Gastrocnemius medialis (tissue), 4 donors: ENCODE measurements at regions not wholly inside any gene's neighbourhood (a gene's known extent, or its start where the extent isn't known, plus 50 kb on each side); places are given as distances from the start of the nearest gene placed in this dataset.
"Not testable (repeated sequence)": the region's sequence is repeated elsewhere in the genome, so short reads cannot be mapped to it uniquely, and the experiment has no call there.

Experiments used
- ATAC-seq, 2 donors: fragments of 150-250 bp; one replicate each; pipeline ENCODE4 v1.9.1; 2016
- DNase-seq, 2 donors: peaks; one replicate each; pipeline ENCODE4 v3.0.0-alpha.2; 2019
- H3K27ac ChIP-seq, 4 donors: fragments of 200-600 bp; sonication (generic); 1 replicate in 1 of 4; 2 replicates in 3 of 4; pipeline ENCODE4 v1.5.1; 2016 to 2018; ENCODE audit warnings: mild to moderate bottlenecking in 2 of 4, moderate library complexity in 1 of 4
- H3K27me3 ChIP-seq, 3 donors: fragments of 200-600 bp; sonication (generic) in 2 of 3; 1 replicate in 1 of 3; 2 replicates in 2 of 3; pipeline versions ENCODE4 v1.5.1 to v1.6.0; 2016 to 2019; ENCODE audit warnings: mild to moderate bottlenecking in 1 of 3, moderate library complexity in 1 of 3
- H3K36me3 ChIP-seq, 2 donors: fragments of 200-600 bp; sonication (generic) in 1 of 2; one replicate each; pipeline ENCODE4 v1.5.1; 2017 to 2018
- H3K4me1 ChIP-seq, 2 donors: fragments of 200-600 bp; sonication (generic) in 1 of 2; one replicate each; pipeline ENCODE4 v1.5.1; 2016 to 2017; ENCODE audit warnings: mild to moderate bottlenecking in 2 of 2
- H3K4me3 ChIP-seq, 4 donors: fragments of 200-600 bp; sonication (generic) in 3 of 4; 1 replicate in 1 of 4; 2 replicates in 3 of 4; pipeline ENCODE4 v1.5.1; 2016 to 2019; ENCODE audit warnings: mild to moderate bottlenecking in 2 of 4
- H3K9me3 ChIP-seq, 3 donors: fragments of 200-600 bp; sonication (generic) in 2 of 3; 1 replicate in 1 of 3; 2 replicates in 2 of 3; pipeline ENCODE4 v1.5.1; 2016 to 2019
- CTCF ChIP-seq, 5 experiments: fragments of 450-650 bp in 3 of 5; fragments of 200-600 bp in 2 of 5; sonication (generic) in 2 of 5; IDR thresholded peaks in 4 of 5; conservative IDR thresholded peaks in 1 of 5; 1 replicate in 4 of 5; 2 replicates in 1 of 5; pipeline ENCODE4 v1.5.1; 2016 to 2019; ENCODE audit warnings: antibody characterized with exemption in 5 of 5, mild to moderate bottlenecking in 3 of 5, moderate library complexity in 3 of 5
- POLR2A ChIP-seq, 2 donors: fragments of 450-650 bp; IDR thresholded peaks; one replicate each; pipeline ENCODE4 v1.6.1; 2017; ENCODE audit warnings: antibody characterized with exemption in 2 of 2, mild to moderate bottlenecking in 2 of 2, moderate library complexity in 2 of 2
- in situ Hi-C, 4 donors: fragments of 200-750 bp; cut with MboI; loops; one replicate each; pipeline versions ENCODE4 v1.15.0 to v1.8.0; 2017; ENCODE audit warnings: low sequenced_read_pairs in 4 of 4
- intact Hi-C: fragments of 100-400 bp; cut with DNase I; formaldehyde crosslinking; loops from one replicate; pipeline ENCODE4 v1.15.1; 2023; ENCODE audit warnings: low total_unique reads

- Histone ChIP-seq H3K4me1 (no peaks in the 10 kb centered on the region), H3K9me3 (no peaks in the 10 kb centered on the region), H3K4me3 (no peak overlapping the region), H3K27ac (no peak overlapping the region), H3K36me3 (no peaks in the 10 kb centered on the region), H3K27me3 (no peaks in the 10 kb centered on the region)
- DNase-seq (no peak), ATAC-seq (no peak)
- intact Hi-C loops (no loop called here), in situ Hi-C loops (no loop called here)
- no peak for TF ChIP-seq CTCF (IDR thresholded peaks at IDR 0.05 in 4 of 5, conservative IDR thresholded peaks at IDR 0.05 in 1 of 5)
- no peak for TF ChIP-seq POLR2A (IDR thresholded peaks at IDR 0.05)
These were observed 113.4 kb downstream of the RTP5 start for GRCh38 chr2:241982706-241983570.

DNA sequence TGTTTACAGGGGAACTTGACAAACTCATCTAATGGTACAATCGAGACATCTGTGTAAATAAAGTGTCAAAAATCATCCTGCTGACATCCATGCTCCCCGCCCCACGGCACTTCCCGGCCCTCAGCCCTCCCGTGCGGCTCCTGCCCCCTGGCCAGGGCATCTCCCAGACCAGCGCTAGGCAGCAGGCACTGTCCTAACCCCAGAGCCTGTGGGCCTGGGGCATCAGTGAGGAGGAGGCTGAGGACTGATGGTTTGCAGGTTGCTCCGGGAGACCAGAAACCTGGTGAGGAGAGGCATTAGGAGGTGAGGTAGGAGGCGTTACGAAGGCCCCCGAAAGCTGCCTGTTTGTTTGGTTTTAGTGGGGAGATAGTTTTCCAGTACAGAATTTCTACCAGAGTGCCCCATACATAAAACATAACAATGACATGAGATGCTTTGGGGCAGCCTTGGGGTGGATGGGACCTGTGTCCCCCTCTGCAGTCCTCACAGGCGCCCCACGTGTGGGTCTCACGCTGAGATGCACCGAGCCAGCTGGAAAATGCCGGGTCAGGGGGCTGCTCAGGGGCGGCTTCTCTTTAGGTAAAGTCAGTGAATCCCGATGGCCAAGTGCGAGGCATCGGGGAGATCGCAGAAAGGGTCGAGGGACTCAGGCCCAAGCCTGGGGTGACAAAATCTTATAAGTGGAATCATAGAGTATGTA lies 114.2 kb downstream of the RTP5 start:
- DNase-seq, result no peak
- Histone ChIP-seq H3K36me3 (no peaks in the 10 kb centered on the region), H3K4me1 (no peaks in the 10 kb centered on the region), H3K27me3 (no peaks in the 10 kb centered on the region), H3K27ac (no peak overlapping the region), H3K9me3 (no peaks in the 10 kb centered on the region), H3K4me3 (no peak overlapping the region)
- no peak for TF ChIP-seq POLR2A (IDR thresholded peaks at IDR 0.05)
- TF ChIP-seq CTCF (IDR thresholded peaks at IDR 0.05 in 4 of 5, conservative IDR thresholded peaks at IDR 0.05 in 1 of 5), result no peak
- in situ Hi-C loops (no loop called here), intact Hi-C loops (no loop called here)
- ATAC-seq, result no peak

- Histone ChIP-seq H3K4me3 (no peak overlapping the region), H3K9me3 (no peaks in the 10 kb centered on the region), H3K4me1 (no peaks in the 10 kb centered on the region), H3K36me3 (no peaks in the 10 kb centered on the region), H3K27me3 (no peaks in the 10 kb centered on the region), H3K27ac (no peak overlapping the region)
- ATAC-seq, result no peak
- in situ Hi-C loops (no loop called here), intact Hi-C loops (no loop called here)
- no peak for DNase-seq
- TF ChIP-seq CTCF (IDR thresholded peaks at IDR 0.05 in 4 of 5, conservative IDR thresholded peaks at IDR 0.05 in 1 of 5) (no peak), POLR2A (IDR thresholded peaks at IDR 0.05) (no peak)
These were observed 114.7 kb downstream of the RTP5 start for GRCh38 chr2:241984271-241984655.

- TF ChIP-seq CTCF (IDR thresholded peaks at IDR 0.05 in 4 of 5, conservative IDR thresholded peaks at IDR 0.05 in 1 of 5) (no peak), POLR2A (IDR thresholded peaks at IDR 0.05) (no peak)
- DNase-seq, result no peak
- Histone ChIP-seq H3K27me3 (no peaks in the 10 kb centered on the region), H3K9me3 (no peaks in the 10 kb centered on the region), H3K4me1 (no peaks in the 10 kb centered on the region), H3K36me3 (no peaks in the 10 kb centered on the region), H3K4me3 (no peak overlapping the region), H3K27ac (no peak overlapping the region)
- in situ Hi-C loops (no loop called here), intact Hi-C loops (no loop called here)
- no peak for ATAC-seq
These were observed 115.1 kb downstream of the RTP5 start for GRCh38 chr2:241984658-241985057.

DNA sequence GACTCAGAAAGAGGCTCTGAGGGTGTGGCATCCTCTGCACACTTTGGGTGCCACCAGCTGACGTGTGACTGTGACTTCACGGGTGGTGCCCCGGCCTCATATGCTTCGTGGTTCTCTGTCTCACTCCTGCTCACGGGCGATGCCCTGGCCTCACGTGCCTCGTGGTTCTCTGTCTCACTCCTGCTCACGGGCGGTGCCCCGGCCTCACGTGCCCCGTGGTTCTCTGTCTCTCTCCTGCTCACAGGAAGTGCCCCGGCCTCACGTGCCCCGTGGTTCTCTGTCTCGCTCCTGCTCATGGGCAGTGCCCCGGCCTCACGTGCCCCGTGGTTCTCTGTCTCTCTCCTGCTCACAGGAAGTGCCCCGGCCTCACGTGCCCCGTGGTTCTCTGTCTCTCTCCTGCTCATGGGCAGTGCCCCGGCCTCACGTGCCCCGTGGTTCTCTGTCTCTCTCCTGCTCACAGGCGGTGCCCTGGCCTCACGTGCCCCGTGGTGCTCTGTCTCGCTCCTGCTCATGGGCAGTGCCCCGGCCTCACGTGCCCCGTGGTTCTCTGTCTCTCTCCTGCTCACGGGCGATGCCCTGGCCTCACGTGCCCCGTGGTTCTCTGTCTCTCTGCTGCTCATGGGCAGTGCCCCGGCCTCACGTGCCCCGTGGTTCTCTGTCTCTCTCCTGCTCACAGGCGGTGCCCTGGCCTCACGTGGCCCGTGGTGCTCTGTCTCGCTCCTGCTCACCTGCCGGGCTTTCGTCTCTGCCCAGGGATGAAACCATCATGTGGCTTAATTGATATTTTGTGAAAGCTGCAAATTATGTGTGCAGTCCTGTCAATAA lies 115.8 kb downstream of the RTP5 start:
- DNase-seq, result peak in 1 of 2 donors; percentile 18
- in situ Hi-C loops, H3K36me3 ChIP-seq, H3K9me3 ChIP-seq, H3K27ac ChIP-seq, H3K4me1 ChIP-seq, intact Hi-C loops, ATAC-seq, H3K27me3 ChIP-seq, H3K4me3 ChIP-seq: not testable (repeated sequence)
